Astrocyte of the spinal cord (primary cell): ENCODE measurements at regions not wholly inside any gene's neighbourhood (a gene's known extent, or its start where the extent isn't known, plus 50 kb on each side); places are given as distances from the start of the nearest gene placed in this dataset.
"Not testable (repeated sequence)": the region's sequence is repeated elsewhere in the genome, so short reads cannot be mapped to it uniquely, and the experiment has no call there.

Experiments used
- DNase-seq: peaks from one replicate; pipeline ENCODE4 v3.0.0; 2011; ENCODE audit warnings: low read depth, low spot score
- H3K4me3 ChIP-seq: 2 replicates; pipeline ENCODE4 v1.5.1; 2011; ENCODE audit warnings: low read depth, mild to moderate bottlenecking, low read length, moderate library complexity
- CTCF ChIP-seq: IDR thresholded peaks from 2 replicates; pipeline ENCODE4 v1.5.1; 2012; ENCODE audit warnings: low read depth, mild to moderate bottlenecking, low read length, inconsistent platforms
- in situ Hi-C: cut with HindIII; loops from 2 replicates; pipeline ENCODE4 v1.10.0; 2017; ENCODE audit warnings: low sequenced_read_pairs

DNA sequence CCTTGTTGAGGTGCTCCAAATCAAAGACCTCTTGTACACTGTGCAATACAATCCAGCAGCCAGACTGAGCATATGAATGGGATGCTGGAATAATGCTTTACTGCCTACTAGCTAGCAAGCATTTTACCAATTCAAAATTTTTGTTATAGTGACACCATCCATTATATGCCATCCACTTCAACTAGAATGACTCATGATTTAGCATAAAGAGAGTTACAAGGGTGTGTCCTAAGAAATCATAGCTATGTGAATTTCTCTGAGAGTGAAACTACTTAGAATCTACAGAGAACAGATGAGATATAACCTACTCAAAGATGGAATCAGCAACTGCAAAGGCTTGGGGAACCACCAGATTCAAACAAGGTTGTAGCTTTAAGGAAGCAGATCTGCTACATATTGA lies 221.9 kb downstream of the LHFPL1 start:
- DNase-seq = no peak
- in situ Hi-C loops = no loop called here
- H3K4me3 ChIP-seq = no peak overlapping the region
- no peak for TF ChIP-seq CTCF

DNA sequence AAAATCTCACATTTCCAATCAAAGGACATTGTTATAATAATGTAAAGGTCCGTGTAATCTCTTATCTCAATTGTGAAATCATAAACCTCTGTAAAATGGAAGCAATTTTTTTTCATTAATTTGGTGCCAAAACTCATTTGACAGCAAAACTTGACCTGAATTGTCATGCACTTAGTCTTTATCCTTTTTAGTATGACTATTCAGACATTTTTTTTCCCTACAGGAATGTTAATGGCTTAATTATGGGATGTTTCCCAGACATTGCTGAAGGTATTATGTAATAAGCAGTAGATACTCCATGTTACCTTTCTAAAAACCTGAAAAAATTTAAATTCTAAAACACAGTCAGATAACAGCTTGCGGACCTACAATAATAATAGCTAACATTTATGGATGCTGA lies 228.9 kb downstream of the LHFPL1 start:
- no peak for DNase-seq
- H3K4me3 ChIP-seq = no peak overlapping the region
- in situ Hi-C loops = no loop called here
- no peak for TF ChIP-seq CTCF

DNA sequence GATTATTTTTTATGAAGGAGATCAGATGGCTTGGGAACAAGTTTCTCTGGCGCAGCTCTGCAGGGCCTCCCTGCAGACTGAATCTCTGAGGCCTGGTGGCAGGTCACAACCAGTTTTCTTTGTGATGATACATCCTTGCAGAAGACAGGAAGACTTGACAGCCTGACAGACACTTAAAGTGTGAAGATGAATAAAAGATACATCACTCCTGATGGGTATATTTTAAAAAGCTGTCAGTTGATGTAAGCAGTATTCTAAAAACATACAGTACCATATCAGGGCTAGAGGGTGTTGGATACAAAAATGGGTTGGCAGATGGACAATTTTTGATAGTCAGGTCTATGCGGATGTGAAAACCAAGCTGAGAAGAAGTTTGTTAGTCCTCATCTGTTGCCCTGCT lies 239.5 kb downstream of the LHFPL1 start:
- in situ Hi-C loops = no loop called here
- no peak overlapping the region for H3K4me3 ChIP-seq
- TF ChIP-seq CTCF = no peak
- DNase-seq = no peak

GRCh38 chrX:112424166-112424565 lies 255.6 kb downstream of the LHFPL1 start:
- no peak for DNase-seq
- no peak overlapping the region for H3K4me3 ChIP-seq
- in situ Hi-C loops = no loop called here
- no peak for TF ChIP-seq CTCF

DNA sequence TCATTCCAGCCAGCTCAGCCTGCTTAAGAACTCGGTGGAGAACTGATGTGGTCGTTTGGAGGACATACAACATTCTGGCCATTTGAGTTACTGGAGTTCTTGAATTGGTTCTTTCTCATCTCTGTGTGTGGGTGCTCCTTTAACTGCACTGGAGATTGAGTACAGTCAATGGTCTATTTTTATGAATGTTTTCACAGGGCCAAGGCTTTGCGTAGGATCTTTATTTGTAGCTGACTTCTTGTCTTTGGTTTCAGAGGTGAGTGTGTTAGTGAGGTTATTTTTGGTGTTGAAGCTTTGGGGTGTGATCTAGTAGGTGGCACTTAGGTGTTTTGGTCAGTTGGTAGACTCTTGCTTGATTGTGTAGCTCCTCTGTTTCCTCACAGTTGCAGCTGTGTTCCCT lies 288.4 kb downstream of the LHFPL1 start:
- no peak for DNase-seq

GRCh38 chrX:112381649-112382298 lies 298.0 kb downstream of the LHFPL1 start:
- H3K4me3 ChIP-seq, in situ Hi-C loops, DNase-seq: not testable (repeated sequence)

More for the DNA sequence above, 288.4 kb downstream of the LHFPL1 start:
- TF ChIP-seq CTCF = no peak
- in situ Hi-C loops = no loop called here
- no peak overlapping the region for H3K4me3 ChIP-seq

DNA sequence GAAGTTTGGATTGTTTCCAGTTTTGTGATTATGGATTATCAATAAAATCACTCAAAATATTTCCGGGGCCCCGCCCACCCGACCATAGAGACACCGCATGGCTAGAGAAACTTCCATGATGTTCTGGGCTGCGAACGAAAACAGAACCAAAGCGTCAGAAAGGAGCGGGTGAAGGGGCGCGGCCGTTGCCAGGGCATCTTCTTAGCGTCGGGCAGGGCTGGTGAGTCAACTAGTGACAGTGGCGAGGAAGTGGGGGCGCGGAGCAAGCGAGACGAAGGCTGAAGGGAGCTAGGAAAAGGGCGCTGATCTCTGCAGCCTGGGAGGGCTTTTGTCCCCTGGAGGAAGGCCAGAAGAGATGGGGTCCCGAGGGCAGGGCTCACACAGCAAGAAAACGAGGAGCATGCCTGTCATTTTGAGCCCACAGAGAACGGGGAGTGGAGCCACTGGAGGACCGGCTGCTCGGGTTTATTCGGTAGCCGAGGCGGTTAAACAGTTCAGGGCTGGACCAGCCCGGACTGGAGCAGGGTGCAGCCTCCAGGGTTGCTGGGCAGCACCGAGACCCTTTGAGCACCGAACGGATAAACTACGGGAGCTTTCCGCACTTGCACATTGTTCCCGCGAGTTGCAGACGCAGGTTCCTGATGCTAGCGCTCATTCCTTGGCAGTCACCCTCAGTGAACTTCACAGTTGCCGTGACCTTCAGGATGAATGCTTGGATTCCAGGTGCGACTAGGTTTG lies 298.1 kb upstream of the TRPC5 start:
- H3K4me3 ChIP-seq = no peak overlapping the region
- DNase-seq = no peak
- no peak for TF ChIP-seq CTCF
- in situ Hi-C loops = no loop called here
